ENCODE measurements at regions not wholly inside any gene's neighbourhood (a gene's known extent, or its start where the extent isn't known, plus 50 kb on each side); places are given as distances from the start of the nearest gene placed in this dataset.

GRCh38 chr4:59805176-59805575 lies 1395.0 kb upstream of the ADGRL3 start:
- Mint-ChIP-seq H3K4me3 (ENCODE audit: unreplicated experiment) (no peak overlapping the region), H3K4me1 (ENCODE audit: unreplicated experiment) (no peaks in the 10 kb centered on the region), H3K27ac (ENCODE audit: unreplicated experiment) (no peak overlapping the region)

GRCh38 chr4:59814402-59815010 lies 1385.6 kb upstream of the ADGRL3 start:
- Mint-ChIP-seq H3K4me1 (ENCODE audit: unreplicated experiment) (no peaks in the 10 kb centered on the region), H3K9me3 (ENCODE audit: unreplicated experiment) (no peaks in the 10 kb centered on the region), H3K36me3 (ENCODE audit: unreplicated experiment) (no peaks in the 10 kb centered on the region), H3K4me3 (ENCODE audit: unreplicated experiment) (no peak overlapping the region), H3K27me3 (ENCODE audit: unreplicated experiment) (peaks cover 4% of the 10 kb centered on the region), H3K27ac (ENCODE audit: unreplicated experiment) (no peak overlapping the region)
- TF ChIP-seq CTCF (IDR thresholded peaks at IDR 0.05): no peak
- no peak for DNase-seq (ENCODE audit: extremely low spot score, unreplicated experiment)

More at GRCh38 chr4:59805176-59805575, 1395.0 kb upstream of the ADGRL3 start:
- TF ChIP-seq CTCF (IDR thresholded peaks at IDR 0.05): no peak
- no peak for DNase-seq (ENCODE audit: extremely low spot score, unreplicated experiment)
- no peaks in the 10 kb centered on the region for H3K36me3 Mint-ChIP-seq (ENCODE audit: unreplicated experiment)
- peaks cover 15% of the 10 kb centered on the region for H3K9me3 Mint-ChIP-seq (ENCODE audit: unreplicated experiment)
- no peaks in the 10 kb centered on the region for H3K27me3 Mint-ChIP-seq (ENCODE audit: unreplicated experiment)

GRCh38 chr4:59818656-59819055 lies 1381.5 kb upstream of the ADGRL3 start:
- DNase-seq (ENCODE audit: extremely low spot score, unreplicated experiment): no peak
- H3K4me1 Mint-ChIP-seq (ENCODE audit: unreplicated experiment): no peaks in the 10 kb centered on the region
- TF ChIP-seq CTCF (IDR thresholded peaks at IDR 0.05): no peak
- H3K9me3 Mint-ChIP-seq (ENCODE audit: unreplicated experiment): no peaks in the 10 kb centered on the region
- no peaks in the 10 kb centered on the region for H3K36me3 Mint-ChIP-seq (ENCODE audit: unreplicated experiment)
- H3K4me3 Mint-ChIP-seq (ENCODE audit: unreplicated experiment): no peak overlapping the region
- H3K27me3 Mint-ChIP-seq (ENCODE audit: unreplicated experiment): peaks cover 3% of the 10 kb centered on the region
- H3K27ac Mint-ChIP-seq (ENCODE audit: unreplicated experiment): no peak overlapping the region

GRCh38 chr4:59823311-59823710 lies 1376.8 kb upstream of the ADGRL3 start:
- Mint-ChIP-seq H3K36me3 (ENCODE audit: unreplicated experiment) (no peaks in the 10 kb centered on the region), H3K4me1 (ENCODE audit: unreplicated experiment) (no peaks in the 10 kb centered on the region), H3K27ac (ENCODE audit: unreplicated experiment) (no peak overlapping the region), H3K9me3 (ENCODE audit: unreplicated experiment) (no peaks in the 10 kb centered on the region), H3K4me3 (ENCODE audit: unreplicated experiment) (no peak overlapping the region), H3K27me3 (ENCODE audit: unreplicated experiment) (peaks cover 3% of the 10 kb centered on the region)
- no peak for DNase-seq (ENCODE audit: extremely low spot score, unreplicated experiment)
- no peak for TF ChIP-seq CTCF (IDR thresholded peaks at IDR 0.05)

GRCh38 chr4:59825104-59825503 lies 1375.0 kb upstream of the ADGRL3 start:
- no peaks in the 10 kb centered on the region for H3K36me3 Mint-ChIP-seq (ENCODE audit: unreplicated experiment)
- no peak for DNase-seq (ENCODE audit: extremely low spot score, unreplicated experiment)
- TF ChIP-seq CTCF (IDR thresholded peaks at IDR 0.05): no peak
- H3K9me3 Mint-ChIP-seq (ENCODE audit: unreplicated experiment): no peaks in the 10 kb centered on the region
- H3K4me1 Mint-ChIP-seq (ENCODE audit: unreplicated experiment): no peaks in the 10 kb centered on the region
- H3K4me3 Mint-ChIP-seq (ENCODE audit: unreplicated experiment): no peak overlapping the region
- no peak overlapping the region for H3K27ac Mint-ChIP-seq (ENCODE audit: unreplicated experiment)
- H3K27me3 Mint-ChIP-seq (ENCODE audit: unreplicated experiment): peaks cover 3% of the 10 kb centered on the region
